Ecto neural progenitor cell (in vitro differentiated cells): ENCODE measurements at regions not wholly inside any gene's neighbourhood (a gene's known extent, or its start where the extent isn't known, plus 50 kb on each side); places are given as distances from the start of the nearest gene placed in this dataset.

Experiments used
- DNase-seq: peaks from one replicate; pipeline ENCODE4 v3.0.0-alpha.2; 2018; ENCODE audit warnings: low spot score

- DNase-seq, result no peak
Measured at GRCh38 chr16:47967374-47967773, 188.4 kb downstream of the ABCC12 start.

GRCh38 chr16:47966325-47966724, 189.5 kb downstream of the ABCC12 start:
- DNase-seq, result no peak

GRCh38 chr16:47965439-47965838, 190.4 kb downstream of the ABCC12 start:
- peak; percentile 53 for DNase-seq

- DNase-seq, result no peak
Measured at GRCh38 chr16:47958726-47959125, 197.1 kb downstream of the ABCC12 start.

GRCh38 chr16:47956916-47957315, 198.9 kb downstream of the ABCC12 start:
- no peak for DNase-seq

GRCh38 chr16:47949714-47950113, 206.1 kb downstream of the ABCC12 start:
- no peak for DNase-seq

GRCh38 chr16:47949276-47949675, 206.5 kb downstream of the ABCC12 start:
- DNase-seq, result no peak

GRCh38 chr16:47947723-47948122, 208.1 kb downstream of the ABCC12 start:
- no peak for DNase-seq

- no peak for DNase-seq
Measured at GRCh38 chr16:47946092-47946491, 209.7 kb downstream of the ABCC12 start.

GRCh38 chr16:47944589-47944988, 211.2 kb downstream of the ABCC12 start:
- DNase-seq, result no peak

- DNase-seq, result no peak
Measured at GRCh38 chr16:47943235-47943634, 212.6 kb downstream of the ABCC12 start.

- DNase-seq, result no peak
Measured at GRCh38 chr16:47940466-47940865, 215.3 kb downstream of the ABCC12 start.

GRCh38 chr16:47939680-47940079, 216.1 kb downstream of the ABCC12 start:
- DNase-seq, result no peak

GRCh38 chr16:47938272-47938671, 217.5 kb downstream of the ABCC12 start:
- no peak for DNase-seq

- DNase-seq, result no peak
Measured at GRCh38 chr16:47928008-47928407, 227.8 kb downstream of the ABCC12 start.

- DNase-seq, result no peak
Measured at GRCh38 chr16:47927330-47927729, 228.5 kb downstream of the ABCC12 start.

GRCh38 chr16:47925811-47926460, 229.9 kb downstream of the ABCC12 start:
- no peak for DNase-seq

- DNase-seq, result no peak
Measured at GRCh38 chr16:47924950-47925349, 230.8 kb downstream of the ABCC12 start.

GRCh38 chr16:47921535-47921934, 234.3 kb downstream of the ABCC12 start:
- DNase-seq, result no peak

- no peak for DNase-seq
Measured at GRCh38 chr16:47920709-47921108, 235.1 kb downstream of the ABCC12 start.

GRCh38 chr16:47917118-47917517, 238.7 kb downstream of the ABCC12 start:
- no peak for DNase-seq

GRCh38 chr16:47916266-47916665, 239.5 kb downstream of the ABCC12 start:
- no peak for DNase-seq

GRCh38 chr16:47907109-47907508, 248.7 kb downstream of the ABCC12 start:
- DNase-seq, result no peak

GRCh38 chr16:47905771-47906170, 250.0 kb downstream of the ABCC12 start:
- no peak for DNase-seq

GRCh38 chr16:47904691-47905090, 251.1 kb downstream of the ABCC12 start:
- DNase-seq, result no peak
